HUES64 (cell line): ENCODE measurements at regions not wholly inside any gene's neighbourhood (a gene's known extent, or its start where the extent isn't known, plus 50 kb on each side); places are given as distances from the start of the nearest gene placed in this dataset.

Source experiments
- H3K27ac ChIP-seq: 2 replicates; pipeline ENCODE4 v1.7.0; 2013; ENCODE audit warnings: low read depth, low read length, inconsistent platforms
- H3K27me3 ChIP-seq: 2 replicates; pipeline ENCODE4 v1.6.1; 2013; ENCODE audit warnings: mild to moderate bottlenecking, low read length; ENCODE audit not compliant: insufficient read depth
- H3K36me3 ChIP-seq: 2 replicates; pipeline ENCODE4 v1.6.1; 2013; ENCODE audit warnings: mild to moderate bottlenecking, low read length; ENCODE audit not compliant: insufficient read depth
- H3K4me1 ChIP-seq: 2 replicates; pipeline ENCODE4 v1.6.1; 2013; ENCODE audit warnings: mild to moderate bottlenecking, low read length, moderate library complexity; ENCODE audit not compliant: insufficient read depth
- H3K4me3 ChIP-seq: 2 replicates; pipeline ENCODE4 v1.5.1; 2013; ENCODE audit warnings: mild to moderate bottlenecking, low read length, moderate library complexity
- H3K9ac ChIP-seq: 2 replicates; pipeline ENCODE4 v1.6.1; 2013; ENCODE audit warnings: mild to moderate bottlenecking, low read depth, low read length
- H3K9me3 ChIP-seq: 2 replicates; pipeline ENCODE4 v1.6.1; 2013; ENCODE audit warnings: low read depth, low read length; ENCODE audit not compliant: insufficient read depth
- WGBS: fragments of 150-250, 120-280 bp; methylation state at CpG from one replicate; pipeline ENCODE4 v1.1.7; 2013; ENCODE audit warnings: missing lambda C conversion rate; 5-methylcytosine and 5-hydroxymethylcytosine counted together

- 94% methylated on average over 2 of the region's 2 CpGs for WGBS
- H3K9me3 ChIP-seq = peaks cover 20% of the 10 kb centered on the region
These were observed 729.4 kb upstream of the MIR17HG start for GRCh38 chr13:90618133-90618532.

GRCh38 chr13:90622541-90622940 is 724.9 kb upstream of the MIR17HG start:
- Histone ChIP-seq H3K27me3 (no peaks in the 10 kb centered on the region), H3K9me3 (peaks cover 14% of the 10 kb centered on the region), H3K4me3 (no peak overlapping the region), H3K36me3 (no peaks in the 10 kb centered on the region), H3K9ac (no peak overlapping the region), H3K4me1 (no peaks in the 10 kb centered on the region), H3K27ac (no peak overlapping the region)
- WGBS = 97% methylated on average over 1 of the region's 1 CpG

More at GRCh38 chr13:90618133-90618532, 729.4 kb upstream of the MIR17HG start:
- H3K4me1 ChIP-seq = no peaks in the 10 kb centered on the region
- no peak overlapping the region for H3K27ac ChIP-seq
- no peak overlapping the region for H3K4me3 ChIP-seq
- H3K9ac ChIP-seq = no peak overlapping the region
- H3K36me3 ChIP-seq = no peaks in the 10 kb centered on the region
- no peaks in the 10 kb centered on the region for H3K27me3 ChIP-seq

GRCh38 chr13:90623318-90624011 is 724.0 kb upstream of the MIR17HG start:
- Histone ChIP-seq H3K36me3 (no peaks in the 10 kb centered on the region), H3K9me3 (peaks cover 5% of the 10 kb centered on the region; the same call in 1 of the 2 replicates), H3K9ac (no peak overlapping the region), H3K4me1 (no peaks in the 10 kb centered on the region), H3K27ac (no peak overlapping the region), H3K4me3 (no peak overlapping the region), H3K27me3 (no peaks in the 10 kb centered on the region)
- 98% methylated on average over 3 of the region's 3 CpGs for WGBS

- no peak overlapping the region for H3K27ac ChIP-seq
- no peaks in the 10 kb centered on the region for H3K36me3 ChIP-seq
- H3K4me1 ChIP-seq = 0 out of 2 replicates have a peak, but pooled peaks cover 3% of the 10 kb centered on the region
- no peaks in the 10 kb centered on the region for H3K27me3 ChIP-seq
- 100% methylated on average over 1 of the region's 1 CpG for WGBS
- no peak overlapping the region for H3K9ac ChIP-seq
- no peak overlapping the region for H3K4me3 ChIP-seq
- H3K9me3 ChIP-seq = no peaks in the 10 kb centered on the region
These were observed 719.7 kb upstream of the MIR17HG start for GRCh38 chr13:90627813-90628212.

- Histone ChIP-seq H3K9ac (no peak overlapping the region), H3K4me3 (no peak overlapping the region), H3K9me3 (no peaks in the 10 kb centered on the region), H3K36me3 (no peaks in the 10 kb centered on the region), H3K27ac (no peak overlapping the region), H3K4me1 (0 out of 2 replicates have a peak, but pooled peaks cover 3% of the 10 kb centered on the region), H3K27me3 (no peaks in the 10 kb centered on the region)
- 89% methylated on average over 3 of the region's 4 CpGs for WGBS
These were observed 719.0 kb upstream of the MIR17HG start for GRCh38 chr13:90628471-90628870.

- Histone ChIP-seq H3K4me1 (0 out of 2 replicates have a peak, but pooled peaks cover 3% of the 10 kb centered on the region), H3K27ac (no peak overlapping the region), H3K27me3 (no peaks in the 10 kb centered on the region), H3K4me3 (no peak overlapping the region), H3K9me3 (no peaks in the 10 kb centered on the region), H3K36me3 (no peaks in the 10 kb centered on the region), H3K9ac (no peak overlapping the region)
- WGBS = 94% methylated on average over 2 of the region's 3 CpGs
These were observed 716.8 kb upstream of the MIR17HG start for GRCh38 chr13:90630716-90631115.

- Histone ChIP-seq H3K4me3 (no peak overlapping the region), H3K4me1 (0 out of 2 replicates have a peak, but pooled peaks cover 3% of the 10 kb centered on the region), H3K27ac (no peak overlapping the region), H3K27me3 (no peaks in the 10 kb centered on the region), H3K9ac (no peak overlapping the region), H3K9me3 (no peaks in the 10 kb centered on the region), H3K36me3 (no peaks in the 10 kb centered on the region)
- WGBS = 100% methylated on average over 2 of the region's 3 CpGs
These were observed 715.3 kb upstream of the MIR17HG start for GRCh38 chr13:90632184-90632583.

GRCh38 chr13:90633849-90634248 is 713.6 kb upstream of the MIR17HG start:
- H3K27ac ChIP-seq = no peak overlapping the region
- no peaks in the 10 kb centered on the region for H3K9me3 ChIP-seq
- H3K4me1 ChIP-seq = 0 out of 2 replicates have a peak, but pooled peaks cover 3% of the 10 kb centered on the region
- no peak overlapping the region for H3K9ac ChIP-seq
- no peaks in the 10 kb centered on the region for H3K27me3 ChIP-seq
- no peaks in the 10 kb centered on the region for H3K36me3 ChIP-seq
- H3K4me3 ChIP-seq = no peak overlapping the region

- Histone ChIP-seq H3K27ac (no peak overlapping the region), H3K9ac (no peak overlapping the region), H3K27me3 (no peaks in the 10 kb centered on the region), H3K4me3 (no peak overlapping the region), H3K36me3 (no peaks in the 10 kb centered on the region), H3K4me1 (no peaks in the 10 kb centered on the region), H3K9me3 (no peaks in the 10 kb centered on the region)
- WGBS = 100% methylated on average over 1 of the region's 1 CpG
These were observed 706.5 kb upstream of the MIR17HG start for GRCh38 chr13:90640976-90641375.

- no peaks in the 10 kb centered on the region for H3K4me1 ChIP-seq
- H3K9ac ChIP-seq = no peak overlapping the region
- no peaks in the 10 kb centered on the region for H3K36me3 ChIP-seq
- H3K27me3 ChIP-seq = no peaks in the 10 kb centered on the region
- 98% methylated on average over 2 of the region's 2 CpGs for WGBS
- no peak overlapping the region for H3K27ac ChIP-seq
- no peaks in the 10 kb centered on the region for H3K9me3 ChIP-seq
- H3K4me3 ChIP-seq = no peak overlapping the region
These were observed 705.6 kb upstream of the MIR17HG start for GRCh38 chr13:90641884-90642283.

GRCh38 chr13:90645582-90645981 is 701.9 kb upstream of the MIR17HG start:
- Histone ChIP-seq H3K9ac (no peak overlapping the region), H3K4me1 (no peaks in the 10 kb centered on the region), H3K27ac (no peak overlapping the region), H3K4me3 (no peak overlapping the region), H3K36me3 (no peaks in the 10 kb centered on the region), H3K27me3 (no peaks in the 10 kb centered on the region), H3K9me3 (no peaks in the 10 kb centered on the region)
- WGBS = no CpG with 5 or more reads among the region's 1 CpG

- Histone ChIP-seq H3K36me3 (no peaks in the 10 kb centered on the region), H3K27ac (no peak overlapping the region), H3K4me1 (no peaks in the 10 kb centered on the region), H3K9me3 (peaks cover 19% of the 10 kb centered on the region; the same call in 1 of the 2 replicates), H3K27me3 (no peaks in the 10 kb centered on the region), H3K9ac (no peak overlapping the region), H3K4me3 (no peak overlapping the region)
These were observed 699.0 kb upstream of the MIR17HG start for GRCh38 chr13:90648497-90648896.
